RWPE1 (cell line): ENCODE measurements at regions not wholly inside any gene's neighbourhood (a gene's known extent, or its start where the extent isn't known, plus 50 kb on each side); places are given as distances from the start of the nearest gene placed in this dataset.

Source experiments
- CTCF ChIA-PET: fragments of 350-600 bp; sonication (Branson Sonifier 250); formaldehyde crosslinking; extraction: SDS; loops from one replicate; lab custom pipeline; 2021; lab: Yijun Ruan, JAX
- POLR2A ChIA-PET: fragments of 400-600 bp; formaldehyde crosslinking; extraction: SDS; loops from one replicate; lab custom pipeline; 2020; ENCODE audit warnings: antibody characterized with exemption; ENCODE audit not compliant: low non-redundant PET; lab: Yijun Ruan, JAX
- DNase-seq: peaks from one replicate; pipeline ENCODE4 v3.0.0; 2012; ENCODE audit warnings: low spot score
- H3K27ac ChIP-seq: fragments of 450-650 bp; 2 replicates; pipeline ENCODE4 v1.5.1; 2017
- TF ChIP-seq, protein P1 (sequence below): fragments of 450-650 bp; conservative IDR thresholded peaks from 2 replicates; pipeline ENCODE4 v1.5.1; 2017; ENCODE audit warnings: low read depth, mild to moderate bottlenecking

DNA sequence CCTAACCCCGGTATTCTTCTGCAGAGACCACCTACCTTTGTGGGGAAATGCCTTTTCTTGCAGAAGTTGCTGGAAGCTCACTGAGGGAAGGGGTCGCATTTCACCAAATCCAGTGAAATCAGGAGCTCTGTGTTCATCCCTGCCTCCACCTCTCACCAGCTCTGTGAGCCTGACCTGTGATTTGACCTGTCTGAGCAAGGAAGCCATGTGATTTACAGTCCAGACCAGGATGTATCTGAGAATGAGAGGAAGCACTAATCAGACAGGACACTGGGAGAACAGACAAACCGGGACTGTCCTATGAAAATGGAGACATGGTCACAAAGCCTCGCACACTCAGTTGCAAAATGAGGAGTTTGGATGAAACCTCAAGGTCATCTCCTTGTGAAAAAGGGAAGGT, 285.4 kb downstream of the BCL11A start:
- no peak for DNase-seq
- ChIA-PET CTCF (interaction anchor here (0.9 kb wide), 1 partner anchor 407 kb away, joined by 4 read pairs; no protein-coding TSS in a partner anchor), POLR2A (no interaction called here)
- H3K27ac ChIP-seq, result no peak overlapping the region
- TF ChIP-seq, protein P1, sequence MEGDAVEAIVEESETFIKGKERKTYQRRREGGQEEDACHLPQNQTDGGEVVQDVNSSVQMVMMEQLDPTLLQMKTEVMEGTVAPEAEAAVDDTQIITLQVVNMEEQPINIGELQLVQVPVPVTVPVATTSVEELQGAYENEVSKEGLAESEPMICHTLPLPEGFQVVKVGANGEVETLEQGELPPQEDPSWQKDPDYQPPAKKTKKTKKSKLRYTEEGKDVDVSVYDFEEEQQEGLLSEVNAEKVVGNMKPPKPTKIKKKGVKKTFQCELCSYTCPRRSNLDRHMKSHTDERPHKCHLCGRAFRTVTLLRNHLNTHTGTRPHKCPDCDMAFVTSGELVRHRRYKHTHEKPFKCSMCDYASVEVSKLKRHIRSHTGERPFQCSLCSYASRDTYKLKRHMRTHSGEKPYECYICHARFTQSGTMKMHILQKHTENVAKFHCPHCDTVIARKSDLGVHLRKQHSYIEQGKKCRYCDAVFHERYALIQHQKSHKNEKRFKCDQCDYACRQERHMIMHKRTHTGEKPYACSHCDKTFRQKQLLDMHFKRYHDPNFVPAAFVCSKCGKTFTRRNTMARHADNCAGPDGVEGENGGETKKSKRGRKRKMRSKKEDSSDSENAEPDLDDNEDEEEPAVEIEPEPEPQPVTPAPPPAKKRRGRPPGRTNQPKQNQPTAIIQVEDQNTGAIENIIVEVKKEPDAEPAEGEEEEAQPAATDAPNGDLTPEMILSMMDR, result no peak

DNA sequence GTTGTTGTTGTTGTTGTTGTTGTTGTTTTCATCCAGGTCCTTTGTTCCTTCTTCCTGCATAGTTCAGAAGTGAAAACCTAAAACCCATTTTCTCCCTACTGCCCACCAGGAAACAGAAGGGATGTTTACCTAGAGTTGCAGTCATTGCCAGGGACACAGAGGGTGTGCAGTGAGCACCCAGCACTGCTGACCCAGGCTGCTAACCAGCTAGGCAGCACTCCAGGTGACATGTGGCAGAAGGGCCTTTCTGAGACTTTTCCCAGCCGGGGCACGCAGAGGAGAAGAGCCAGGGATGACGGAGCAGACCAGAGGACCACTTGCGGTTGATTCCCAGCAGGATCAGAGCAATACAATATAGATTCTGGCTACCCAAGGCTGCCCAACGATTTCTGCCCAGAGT, 286.3 kb downstream of the BCL11A start:
- DNase-seq, result no peak
- ChIA-PET CTCF (interaction anchor here (0.9 kb wide), 1 partner anchor 408 kb away, joined by 4 read pairs; no protein-coding TSS in a partner anchor), POLR2A (no interaction called here)
- no peak overlapping the region for H3K27ac ChIP-seq
- TF ChIP-seq, protein P1, result no peak

DNA sequence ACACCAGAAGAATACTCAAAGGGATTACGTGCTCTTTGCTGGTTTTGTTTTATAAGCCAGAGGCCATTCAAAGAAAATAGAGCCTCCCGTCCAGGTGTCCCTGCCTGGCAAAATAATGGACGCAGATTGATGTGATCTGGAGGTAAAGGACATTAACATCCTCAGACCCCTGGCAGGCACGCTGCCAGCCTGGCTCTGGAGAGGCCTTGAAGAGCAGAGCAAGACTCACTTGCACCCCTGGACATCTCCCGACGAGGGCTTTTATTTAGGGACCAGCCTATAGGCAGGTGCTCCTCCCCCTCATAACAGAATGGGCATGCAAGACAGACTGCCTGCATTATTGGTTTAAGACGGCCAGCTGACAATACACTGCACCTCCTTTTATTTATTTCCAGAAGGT, 291.3 kb downstream of the BCL11A start:
- TF ChIP-seq, protein P1, result no peak
- CTCF ChIA-PET, result interaction anchor here (0.6 kb wide), 1 partner anchor 249 kb away, joined by 3 read pairs; no protein-coding TSS in a partner anchor
- H3K27ac ChIP-seq, result no peak overlapping the region
- DNase-seq, result no peak
- POLR2A ChIA-PET, result no interaction called here

DNA sequence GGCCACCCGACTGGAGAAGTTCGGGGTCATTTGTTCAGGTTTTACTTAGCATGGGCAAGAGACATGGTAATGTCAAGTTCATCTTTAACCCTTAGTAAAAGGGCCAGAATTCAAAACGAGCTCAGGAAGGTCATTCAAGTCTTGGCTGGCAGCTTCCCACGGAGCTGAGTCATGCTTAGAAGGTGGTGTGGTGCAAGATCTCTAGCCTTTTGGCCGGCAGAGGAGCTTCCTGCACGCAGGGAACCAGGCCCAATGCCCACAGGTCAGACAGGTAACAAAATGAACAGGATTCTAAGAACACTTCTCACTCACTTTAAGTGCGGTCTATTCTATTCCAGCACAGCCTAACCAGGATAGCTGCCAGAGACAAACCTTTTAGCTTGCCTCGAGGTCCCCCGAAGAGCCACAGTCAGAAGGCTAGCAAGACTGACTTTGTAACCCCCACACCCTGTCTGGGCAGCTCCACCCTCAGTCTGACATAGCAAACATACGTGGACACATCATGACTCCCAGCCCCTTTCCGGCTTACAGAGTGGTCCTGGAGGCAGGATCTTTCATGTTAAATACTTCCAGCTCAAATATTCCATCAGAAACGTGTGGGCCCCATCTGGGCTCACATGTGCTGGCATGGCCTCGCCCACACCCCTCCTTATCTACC, 292.7 kb downstream of the BCL11A start:
- DNase-seq, result peak; percentile 87
- peak overlapping the region; percentile 86 for H3K27ac ChIP-seq
- POLR2A ChIA-PET, result no interaction called here
- TF ChIP-seq, protein P1, result no peak
- CTCF ChIA-PET, result interaction anchor here (0.6 to 0.7 kb wide), 2 partner anchors 239 to 695 kb away, joined by 3 read pairs; no protein-coding TSS in a partner anchor

DNA sequence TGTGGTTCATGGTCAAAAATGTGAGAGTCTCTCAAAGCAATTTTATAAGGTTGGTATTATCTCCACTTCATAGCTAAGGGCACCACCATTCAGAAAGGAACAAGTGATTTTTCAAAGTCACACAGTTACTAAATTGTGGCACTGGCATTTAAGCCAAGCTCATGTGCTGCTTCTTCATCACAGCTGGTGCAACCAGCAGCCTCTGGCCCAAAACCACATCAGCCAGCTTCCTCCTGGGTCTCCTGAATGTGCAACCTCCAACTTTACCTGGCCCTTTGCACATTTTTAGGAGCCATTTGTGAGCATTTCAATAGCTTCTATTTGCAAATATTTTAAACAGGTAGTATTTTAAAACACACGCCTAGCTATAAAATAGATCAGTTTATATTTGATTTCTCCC, 293.7 kb downstream of the BCL11A start:
- TF ChIP-seq, protein P1, result no peak
- H3K27ac ChIP-seq, result no peak overlapping the region
- no peak for DNase-seq
- POLR2A ChIA-PET, result interaction anchor here (0.6 kb wide), 1 partner anchor 45 kb away, joined by 3 read pairs; no protein-coding TSS in a partner anchor
- CTCF ChIA-PET, result no interaction called here

DNA sequence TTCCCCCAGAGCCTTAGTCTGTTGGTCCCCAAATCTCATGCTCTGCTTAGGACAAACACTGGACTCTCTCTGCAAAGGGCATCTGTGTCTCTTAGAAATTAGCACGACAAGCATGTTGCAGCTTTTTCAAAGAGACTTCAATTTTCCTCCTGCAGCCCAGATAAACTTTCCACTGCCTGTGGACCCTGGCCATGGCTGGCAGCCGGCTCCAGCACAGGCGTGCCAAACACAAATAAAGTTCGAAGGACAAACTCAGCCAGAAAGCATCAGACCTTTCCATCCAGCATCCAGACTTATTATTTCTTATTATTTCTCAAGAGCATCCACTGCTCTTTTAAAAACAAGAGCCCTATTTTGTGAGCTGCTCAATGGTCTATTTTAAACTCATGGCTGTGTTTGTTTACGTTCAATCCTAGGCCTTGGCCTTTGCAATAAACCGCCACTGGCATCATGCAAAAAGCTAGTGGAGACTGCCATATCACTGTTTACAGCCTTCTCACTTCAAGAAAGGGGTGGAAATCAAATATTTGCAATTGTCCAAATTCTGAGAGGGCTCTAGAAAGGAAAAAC, 300.8 kb downstream of the BCL11A start:
- no peak overlapping the region for H3K27ac ChIP-seq
- ChIA-PET POLR2A (no interaction called here), CTCF (interaction anchor here (0.6 kb wide), 1 partner anchor 713 kb away, joined by 3 read pairs; no protein-coding TSS in a partner anchor)
- DNase-seq, result no peak
- TF ChIP-seq, protein P1, result no peak
